NCI-H2227 (cell line): ENCODE measurements at regions not wholly inside any gene's neighbourhood (a gene's known extent, or its start where the extent isn't known, plus 50 kb on each side); places are given as distances from the start of the nearest gene placed in this dataset.
"Not testable (repeated sequence)": the region's sequence is repeated elsewhere in the genome, so short reads cannot be mapped to it uniquely, and the experiment has no call there.

Experiments
- DNase-seq: peaks from one replicate; lab custom pipeline; 2025; ENCODE audit not compliant: unreplicated experiment; lab: John Stamatoyannopoulos, UW

- no peak for DNase-seq
Observed at GRCh38 chr3:116512281-116512680, 67.0 kb upstream of the LSAMP start.

- no peak for DNase-seq
Observed at GRCh38 chr3:116512931-116513330, 67.6 kb upstream of the LSAMP start.

- no peak for DNase-seq
Observed at GRCh38 chr3:116515973-116516372, 70.7 kb upstream of the LSAMP start.

- DNase-seq = no peak
Observed at GRCh38 chr3:116517308-116517707, 72.0 kb upstream of the LSAMP start.

GRCh38 chr3:116519101-116519500 lies 73.8 kb upstream of the LSAMP start:
- DNase-seq = not testable (repeated sequence)

GRCh38 chr3:116519823-116520222 lies 74.5 kb upstream of the LSAMP start:
- not testable (repeated sequence) for DNase-seq

- DNase-seq = no peak
Observed at GRCh38 chr3:116524453-116525210, 79.3 kb upstream of the LSAMP start.

- no peak for DNase-seq
Observed at GRCh38 chr3:116552246-116552645, 107.0 kb upstream of the LSAMP start.

GRCh38 chr3:116553355-116553754 lies 108.1 kb upstream of the LSAMP start:
- DNase-seq = no peak

- no peak for DNase-seq
Observed at GRCh38 chr3:116561529-116561928, 116.2 kb upstream of the LSAMP start.

- DNase-seq = no peak
Observed at GRCh38 chr3:116563351-116563750, 118.1 kb upstream of the LSAMP start.

GRCh38 chr3:116566478-116566960 lies 121.2 kb upstream of the LSAMP start:
- no peak for DNase-seq

- DNase-seq = no peak
Observed at GRCh38 chr3:116569611-116570010, 124.3 kb upstream of the LSAMP start.

- peak; percentile 36 for DNase-seq
Observed at GRCh38 chr3:116579840-116580239, 129.7 kb upstream of the TUSC7 start.

- DNase-seq = no peak
Observed at GRCh38 chr3:116586285-116586944, 123.2 kb upstream of the TUSC7 start.

- no peak for DNase-seq
Observed at GRCh38 chr3:116591236-116591635, 118.3 kb upstream of the TUSC7 start.

GRCh38 chr3:116601206-116601605 lies 108.4 kb upstream of the TUSC7 start:
- no peak for DNase-seq

- no peak for DNase-seq
Observed at GRCh38 chr3:116607205-116607604, 102.4 kb upstream of the TUSC7 start.

- no peak for DNase-seq
Observed at GRCh38 chr3:116610124-116610523, 99.5 kb upstream of the TUSC7 start.

- DNase-seq = peak; percentile 6
Observed at GRCh38 chr3:116614795-116615362, 94.7 kb upstream of the TUSC7 start.

GRCh38 chr3:116618138-116618537 lies 91.4 kb upstream of the TUSC7 start:
- no peak for DNase-seq

GRCh38 chr3:116618930-116619329 lies 90.6 kb upstream of the TUSC7 start:
- no peak for DNase-seq
